ENCODE measurements at regions not wholly inside any gene's neighbourhood (a gene's known extent, or its start where the extent isn't known, plus 50 kb on each side); places are given as distances from the start of the nearest gene placed in this dataset.

DNA sequence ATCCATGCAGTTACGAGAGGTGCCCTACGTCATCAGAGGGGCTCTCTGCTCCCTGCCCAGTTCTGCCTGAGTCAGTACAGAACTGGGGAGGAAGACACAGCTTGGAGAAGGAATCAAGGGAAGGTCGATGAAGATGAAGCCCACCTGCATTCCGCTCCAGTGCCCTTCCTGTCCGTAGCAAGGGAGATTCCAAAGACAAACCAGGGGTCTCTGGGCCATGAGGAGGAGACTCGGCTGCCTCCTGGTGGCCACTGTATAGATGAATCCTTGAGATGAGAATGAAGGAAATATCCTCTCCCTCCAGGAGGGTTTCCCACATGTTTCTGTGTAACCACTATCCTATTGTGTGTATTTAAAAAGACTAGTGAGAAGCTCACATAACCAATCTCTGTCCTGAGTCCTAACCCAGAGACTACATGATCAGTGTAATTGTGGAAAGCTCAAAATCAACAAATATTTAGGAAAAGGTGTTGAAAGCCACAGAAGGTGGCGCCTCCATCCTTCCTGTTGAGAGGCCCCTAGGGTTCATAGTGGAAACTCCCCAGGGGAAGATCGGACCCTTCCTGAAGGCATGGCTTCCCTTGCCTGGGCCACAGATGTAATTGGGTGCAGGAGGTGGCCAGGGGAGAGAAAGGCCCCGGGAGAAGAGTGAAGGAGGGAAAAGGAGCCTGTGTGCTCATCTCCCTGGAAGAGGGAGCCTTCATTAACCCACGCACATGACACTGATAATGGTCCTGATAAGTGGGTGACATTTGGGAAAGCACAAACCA, 67.0 kb upstream of the LYZL2 start:
- DNase-seq: peak; percentile 53

DNA sequence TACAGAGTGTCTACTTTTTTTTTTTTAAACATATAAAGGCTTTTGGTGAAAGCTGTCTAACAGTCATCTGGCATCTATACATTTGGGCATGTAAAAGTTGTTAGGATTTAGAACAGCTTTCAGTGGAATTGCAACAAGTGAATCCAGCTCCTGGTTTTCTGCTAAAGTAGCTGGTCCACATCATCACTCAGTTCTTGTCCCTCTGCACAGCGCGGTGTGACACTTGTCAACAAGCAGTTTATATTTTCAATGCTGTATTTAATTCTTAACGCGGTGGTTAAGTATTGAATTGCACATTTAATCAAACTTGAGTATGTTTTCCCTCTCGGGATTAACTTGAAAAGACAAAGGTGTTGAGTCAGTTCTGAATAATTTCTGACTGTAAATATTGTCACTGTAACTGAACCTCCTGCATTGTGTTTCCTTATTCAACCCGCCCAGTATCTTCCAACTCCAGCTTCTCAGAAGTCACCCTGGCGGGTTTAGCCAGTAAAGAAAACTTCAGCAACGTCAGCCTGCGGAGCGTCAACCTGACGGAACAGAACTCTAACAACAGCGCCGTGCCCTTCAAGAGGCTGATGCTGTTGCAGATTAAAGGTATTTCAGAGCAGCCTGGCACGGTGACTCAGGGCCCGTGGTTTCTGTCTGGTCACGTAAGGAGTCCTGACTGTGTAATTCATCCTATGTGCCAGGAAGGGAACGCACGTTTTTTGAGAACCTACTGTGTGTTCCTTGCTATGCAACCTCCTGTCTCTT, 66.1 kb upstream of the LYZL2 start:
- peak; percentile 81 for DNase-seq

DNA sequence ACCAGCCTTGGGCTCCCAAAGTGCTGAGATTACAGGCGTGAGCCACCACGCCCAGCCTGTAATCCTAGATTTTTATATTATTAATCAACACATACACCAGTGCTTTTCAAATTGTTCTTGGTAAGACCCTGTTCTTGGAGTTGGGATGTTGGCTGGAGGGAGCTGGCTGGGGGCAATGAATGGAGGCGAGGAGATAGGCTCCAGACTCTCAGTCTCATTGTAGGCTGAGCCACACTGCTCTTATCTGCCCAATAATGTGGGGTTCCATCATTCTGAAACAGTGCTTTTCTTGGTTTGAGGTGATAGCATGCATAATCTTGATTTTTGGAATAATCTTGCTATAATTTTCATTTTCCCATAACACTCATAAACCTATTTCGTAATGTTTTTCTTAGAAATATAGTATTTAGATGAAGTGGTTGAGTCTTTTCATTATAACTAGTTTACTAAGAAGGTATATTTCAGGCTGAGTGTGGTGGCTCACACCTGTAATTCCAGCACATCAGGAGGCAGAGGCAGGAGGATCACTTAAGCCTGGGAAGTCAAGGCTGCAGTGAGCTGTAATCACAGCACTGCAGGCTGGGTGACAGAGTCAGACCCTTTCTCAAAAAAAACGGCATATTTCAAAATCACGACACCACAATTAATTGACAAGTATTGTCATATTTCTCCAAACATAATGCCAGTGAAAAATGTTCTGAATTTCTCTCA, 65.1 kb upstream of the LYZL2 start:
- no peak for DNase-seq

DNA sequence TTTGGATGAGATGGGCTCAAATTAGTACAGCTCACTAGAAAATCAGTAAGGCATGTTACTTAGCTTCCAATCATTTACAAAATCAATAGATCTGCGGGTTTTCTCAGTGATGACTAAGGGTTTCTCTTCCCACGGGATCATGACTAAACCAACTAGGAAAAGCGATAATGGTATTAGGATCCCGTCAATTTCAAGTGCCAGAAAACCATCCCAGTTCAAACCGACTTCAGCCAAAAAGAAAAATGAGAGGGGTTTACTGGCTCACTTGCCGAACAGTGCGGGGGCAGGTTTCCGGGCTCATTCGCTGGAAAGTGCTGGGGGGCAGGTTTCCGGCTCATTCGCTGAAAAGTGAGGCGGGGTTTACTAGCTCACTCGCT, 62.1 kb upstream of the LYZL2 start:
- DNase-seq: no peak

DNA sequence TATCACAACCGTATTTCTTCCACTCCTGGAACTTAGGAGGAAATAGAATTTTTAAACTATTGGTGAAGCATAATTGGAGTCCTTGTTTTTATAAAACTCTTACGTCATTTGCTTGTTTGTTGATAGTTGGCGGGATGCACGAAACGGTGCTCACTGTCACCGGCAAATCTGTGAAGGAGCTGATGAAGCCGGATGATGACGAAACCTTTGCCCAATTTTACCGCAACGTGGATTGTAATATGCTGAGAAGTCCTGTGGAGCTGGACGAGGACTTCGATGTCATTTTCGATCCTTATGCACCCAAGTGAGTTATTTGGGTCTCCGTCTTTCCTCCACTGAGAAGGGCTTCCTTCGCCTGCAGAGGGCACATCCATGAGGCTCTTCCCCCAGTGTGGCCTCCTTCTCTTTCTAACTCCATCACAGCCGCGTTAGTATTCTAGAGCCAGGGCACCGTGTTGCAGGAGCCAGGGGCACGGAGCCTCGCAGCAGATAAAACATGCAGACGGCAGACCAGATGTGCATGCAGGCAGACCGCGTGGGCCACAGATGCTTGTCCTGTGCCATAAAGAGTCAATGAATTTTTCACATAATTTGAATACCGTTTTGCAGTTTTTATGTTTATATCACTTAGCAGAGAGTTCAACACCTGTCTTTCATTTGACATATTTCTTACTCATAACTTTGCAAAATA, 61.5 kb upstream of the LYZL2 start:
- DNase-seq: peak; percentile 9

DNA sequence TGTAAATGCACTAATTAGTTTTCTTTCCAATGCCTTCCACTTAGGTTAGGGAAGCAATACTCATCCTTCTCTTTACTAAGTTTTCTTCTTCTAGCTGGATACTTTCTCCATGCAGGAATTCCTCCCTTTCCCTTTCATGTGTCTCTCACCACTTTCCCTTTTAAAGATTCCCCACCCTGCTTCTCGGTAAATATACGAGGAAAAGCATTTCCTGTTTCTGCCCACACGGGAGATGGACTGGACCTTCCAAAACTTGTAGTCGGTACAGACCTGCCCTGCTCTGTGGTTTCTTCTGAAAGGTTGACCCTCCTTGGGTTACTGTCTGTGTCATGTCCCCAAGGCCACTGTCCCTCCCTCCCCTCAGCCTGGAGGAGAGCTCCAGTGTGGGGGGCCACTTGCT, 58.9 kb upstream of the LYZL2 start:
- DNase-seq: no peak

DNA sequence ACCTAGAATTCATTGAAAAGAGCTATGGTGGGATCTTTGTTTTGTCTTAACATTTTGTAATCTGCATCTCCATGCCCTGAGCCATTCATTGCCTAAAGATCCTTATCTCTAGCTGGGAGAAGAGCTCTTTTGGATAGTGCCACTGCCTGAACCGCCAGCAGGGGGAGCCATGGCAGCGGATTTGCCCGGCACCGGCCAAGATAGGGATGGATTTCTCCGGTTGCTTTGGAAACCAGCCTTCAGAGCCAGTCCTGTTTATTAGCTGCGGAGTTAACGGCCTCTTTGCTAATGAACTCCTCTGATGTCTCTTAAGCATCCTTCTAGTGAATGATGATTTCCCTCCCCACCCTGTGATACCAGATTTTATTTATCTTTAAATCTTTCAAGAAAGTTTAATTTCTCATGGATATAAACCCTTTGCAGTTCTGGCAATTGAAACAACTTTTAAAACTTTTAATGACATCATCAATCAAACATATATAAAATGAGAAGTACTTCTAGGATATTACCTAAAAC, 58.2 kb upstream of the LYZL2 start:
- DNase-seq: peak; percentile 94

DNA sequence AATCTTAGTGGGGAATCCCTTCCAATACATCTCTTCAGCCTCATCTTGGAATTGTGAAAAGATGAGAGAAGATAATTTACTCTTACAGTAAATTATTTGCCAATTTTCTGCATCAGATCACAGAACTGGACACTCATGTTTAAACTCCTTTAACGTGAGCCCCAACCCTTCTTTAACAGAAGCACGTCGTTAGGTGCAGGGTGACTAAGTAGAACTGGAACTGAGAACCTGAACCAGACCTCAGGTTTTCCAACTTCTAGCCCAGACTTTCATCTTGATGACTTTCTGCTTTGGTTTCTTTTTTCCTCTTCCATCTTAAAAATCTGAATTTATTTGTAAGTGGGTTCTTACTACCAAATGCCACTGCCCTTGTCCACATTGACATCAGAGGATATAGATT, 57.2 kb upstream of the LYZL2 start:
- no peak for DNase-seq

DNA sequence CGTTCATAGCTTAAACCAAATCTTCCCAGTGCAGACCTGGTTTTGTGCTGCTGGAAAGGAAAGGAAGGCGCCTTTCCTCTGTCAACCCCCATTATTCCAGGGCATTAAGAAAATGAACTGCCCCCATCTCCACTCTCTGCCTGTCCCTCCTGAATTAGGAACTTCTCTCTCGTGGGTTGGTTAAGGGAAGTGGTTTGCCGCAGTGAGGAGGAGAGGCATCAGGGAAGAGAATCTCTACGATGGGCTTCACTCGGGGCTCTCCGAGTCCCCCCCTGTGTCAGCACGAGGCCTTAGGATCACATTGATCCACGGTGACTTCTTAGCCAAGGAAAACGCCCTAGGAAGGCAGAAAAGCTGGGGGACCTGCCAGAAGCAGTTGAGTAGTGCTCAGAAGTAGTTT, 53.9 kb upstream of the LYZL2 start:
- peak; percentile 48 for DNase-seq

DNA sequence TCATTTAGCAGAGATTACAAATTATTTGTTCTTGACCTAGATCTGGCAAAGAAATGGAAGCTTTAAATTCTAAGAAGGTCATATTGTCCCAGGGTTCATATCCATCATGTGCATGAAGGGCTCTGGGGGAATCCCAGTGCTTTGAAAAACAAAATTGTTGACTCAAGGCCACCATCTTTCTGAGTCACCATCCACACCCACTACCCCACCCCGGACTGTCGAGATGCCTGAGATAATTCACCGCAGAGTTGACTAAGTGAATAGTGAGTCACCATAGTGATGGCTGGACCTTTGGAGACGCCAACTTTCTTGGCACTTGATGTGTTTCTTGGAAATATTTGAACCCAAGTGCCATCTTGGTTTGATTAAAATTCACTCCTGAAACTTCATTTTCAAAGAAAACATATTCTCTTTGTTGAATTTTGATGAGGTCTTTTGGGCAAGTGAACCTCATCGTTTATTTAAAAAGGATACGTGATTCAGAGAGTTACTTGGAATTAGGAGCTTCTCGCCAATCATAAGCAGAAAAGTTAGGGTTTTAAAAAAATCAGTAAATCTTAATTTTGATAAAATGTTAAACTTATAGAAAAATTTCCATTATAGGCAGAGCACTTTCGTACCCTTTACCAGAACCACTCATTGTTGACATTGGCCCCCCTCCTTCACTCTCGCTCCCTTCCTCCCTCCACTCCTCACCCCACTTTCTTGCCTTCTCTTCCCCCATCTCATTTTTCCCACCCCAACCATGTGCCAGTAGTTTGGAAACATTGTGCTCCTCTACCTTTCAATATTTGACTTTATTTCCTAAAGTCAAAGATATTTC, 53.0 kb upstream of the LYZL2 start:
- DNase-seq: peak; percentile 74

DNA sequence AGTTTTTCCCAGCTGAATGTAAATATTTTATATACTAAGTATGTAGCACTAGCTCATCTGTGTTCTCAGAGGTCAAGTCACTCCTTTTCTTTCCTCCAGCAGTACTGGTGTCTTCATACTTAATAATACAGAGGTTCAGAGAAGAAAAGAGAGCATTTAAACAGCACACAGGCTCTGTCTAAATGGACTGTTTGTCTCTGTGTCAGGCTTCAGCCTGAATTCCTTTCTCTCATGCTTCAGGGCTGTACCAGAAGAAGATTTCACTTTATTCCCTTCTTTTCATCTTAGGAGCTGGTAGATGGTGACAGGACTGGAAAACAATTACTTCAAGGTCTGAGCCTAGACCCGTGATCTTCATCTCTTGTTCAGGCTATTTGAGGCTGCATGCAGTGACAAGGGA, 51.4 kb upstream of the LYZL2 start:
- no peak for DNase-seq
